Ishikawa (cell line): ENCODE measurements at regions not wholly inside any gene's neighbourhood (a gene's known extent, or its start where the extent isn't known, plus 50 kb on each side); places are given as distances from the start of the nearest gene placed in this dataset.

Experiments used
- CREB1 ChIP-seq: IDR thresholded peaks from 2 replicates; pipeline ENCODE4 v1.6.1; 2012; ENCODE audit warnings: low read depth
- EGR1 ChIP-seq: IDR thresholded peaks from 2 replicates; pipeline ENCODE4 v1.6.1; 2012
- EP300 ChIP-seq: IDR thresholded peaks from 2 replicates; pipeline ENCODE4 v1.6.1; 2012; ENCODE audit warnings: borderline replicate concordance
- FOXM1 ChIP-seq: IDR thresholded peaks from 2 replicates; pipeline ENCODE4 v1.6.1; 2012; ENCODE audit warnings: low read depth, borderline replicate concordance
- MAX ChIP-seq: IDR thresholded peaks from 2 replicates; pipeline ENCODE4 v1.6.1; 2012
- RAD21 ChIP-seq: IDR thresholded peaks from 2 replicates; pipeline ENCODE4 v1.6.1; 2012; ENCODE audit warnings: low read depth
- REST ChIP-seq: IDR thresholded peaks from 2 replicates; pipeline ENCODE4 v1.6.1; 2012; ENCODE audit warnings: low read depth, mild to moderate bottlenecking
- TAF1 ChIP-seq: IDR thresholded peaks from 2 replicates; pipeline ENCODE4 v1.6.1; 2012; ENCODE audit warnings: low read depth, mild to moderate bottlenecking
- TEAD4 ChIP-seq: IDR thresholded peaks from 2 replicates; pipeline ENCODE4 v1.6.1; 2012
- USF1 ChIP-seq: IDR thresholded peaks from 2 replicates; pipeline ENCODE4 v1.6.1; 2012
- YY1 ChIP-seq: IDR thresholded peaks from 2 replicates; pipeline ENCODE4 v1.6.1; 2012; ENCODE audit warnings: low read depth

GRCh38 chr6:91580635-91581034, 993.8 kb upstream of the MAP3K7 start:
- TF ChIP-seq RAD21: no peak
- no peak for TF ChIP-seq TAF1
- no peak for TF ChIP-seq USF1
- TF ChIP-seq EP300: no peak
- no peak for TF ChIP-seq FOXM1
- TF ChIP-seq CREB1: no peak
- no peak for TF ChIP-seq YY1
- no peak for TF ChIP-seq MAX
- no peak for TF ChIP-seq REST
- TF ChIP-seq EGR1: no peak
- no peak for TF ChIP-seq TEAD4
